ENCODE measurements at regions not wholly inside any gene's neighbourhood (a gene's known extent, or its start where the extent isn't known, plus 50 kb on each side); places are given as distances from the start of the nearest gene placed in this dataset.
A peak's percentile ranks its signal among the peaks of the same experiment; 100 is the strongest.

- DNase-seq, result no peak
Measured at GRCh38 chr13:22569811-22570210, 611.0 kb upstream of the SGCG start.

GRCh38 chr13:22589880-22590279 lies 590.9 kb upstream of the SGCG start:
- no peak for DNase-seq

- no peak for DNase-seq
Measured at GRCh38 chr13:22592515-22592914, 588.3 kb upstream of the SGCG start.

GRCh38 chr13:22594041-22594440 lies 586.7 kb upstream of the SGCG start:
- no peak for DNase-seq

- no peak for DNase-seq
Measured at GRCh38 chr13:22596171-22596863, 584.5 kb upstream of the SGCG start.

- DNase-seq, result no peak
Measured at GRCh38 chr13:22599156-22599555, 581.6 kb upstream of the SGCG start.

- no peak for DNase-seq
Measured at GRCh38 chr13:22618002-22618401, 562.8 kb upstream of the SGCG start.

GRCh38 chr13:22625691-22626090 lies 555.1 kb upstream of the SGCG start:
- DNase-seq, result no peak

GRCh38 chr13:22629374-22629773 lies 551.4 kb upstream of the SGCG start:
- no peak for DNase-seq

GRCh38 chr13:22642088-22642487 lies 538.7 kb upstream of the SGCG start:
- no peak for DNase-seq

GRCh38 chr13:22644941-22645340 lies 535.8 kb upstream of the SGCG start:
- no peak for DNase-seq

- DNase-seq, result no peak
Measured at GRCh38 chr13:22647156-22647850, 533.5 kb upstream of the SGCG start.

GRCh38 chr13:22648320-22648801 lies 532.4 kb upstream of the SGCG start:
- no peak for DNase-seq

- DNase-seq, result no peak
Measured at GRCh38 chr13:22652796-22653195, 528.0 kb upstream of the SGCG start.

- DNase-seq, result no peak
Measured at GRCh38 chr13:22653866-22654265, 526.9 kb upstream of the SGCG start.

GRCh38 chr13:22655106-22655852 lies 525.5 kb upstream of the SGCG start:
- no peak for DNase-seq

- no peak for DNase-seq
Measured at GRCh38 chr13:22662771-22663170, 518.0 kb upstream of the SGCG start.

- peak; percentile 97 for DNase-seq
Measured at GRCh38 chr13:22665506-22665905, 515.3 kb upstream of the SGCG start.

GRCh38 chr13:22690756-22691155 lies 490.0 kb upstream of the SGCG start:
- DNase-seq, result no peak

GRCh38 chr13:22693691-22694090 lies 487.1 kb upstream of the SGCG start:
- DNase-seq, result no peak

- DNase-seq, result no peak
Measured at GRCh38 chr13:22696433-22696832, 484.3 kb upstream of the SGCG start.

- no peak for DNase-seq
Measured at GRCh38 chr13:22698467-22698866, 482.3 kb upstream of the SGCG start.

GRCh38 chr13:22700246-22700887 lies 480.4 kb upstream of the SGCG start:
- DNase-seq, result peak; percentile 77

All from NCI-H748 treated with DMSO at 0.1 percent for 48 hours (cell line).